HuH-7.5 (cell line): ENCODE measurements at regions not wholly inside any gene's neighbourhood (a gene's known extent, or its start where the extent isn't known, plus 50 kb on each side); places are given as distances from the start of the nearest gene placed in this dataset.
"Not testable (repeated sequence)": the region's sequence is repeated elsewhere in the genome, so short reads cannot be mapped to it uniquely, and the experiment has no call there.

Experiments used
- DNase-seq: peaks from one replicate; pipeline ENCODE4 v3.0.0; 2011; ENCODE audit warnings: low spot score

DNA sequence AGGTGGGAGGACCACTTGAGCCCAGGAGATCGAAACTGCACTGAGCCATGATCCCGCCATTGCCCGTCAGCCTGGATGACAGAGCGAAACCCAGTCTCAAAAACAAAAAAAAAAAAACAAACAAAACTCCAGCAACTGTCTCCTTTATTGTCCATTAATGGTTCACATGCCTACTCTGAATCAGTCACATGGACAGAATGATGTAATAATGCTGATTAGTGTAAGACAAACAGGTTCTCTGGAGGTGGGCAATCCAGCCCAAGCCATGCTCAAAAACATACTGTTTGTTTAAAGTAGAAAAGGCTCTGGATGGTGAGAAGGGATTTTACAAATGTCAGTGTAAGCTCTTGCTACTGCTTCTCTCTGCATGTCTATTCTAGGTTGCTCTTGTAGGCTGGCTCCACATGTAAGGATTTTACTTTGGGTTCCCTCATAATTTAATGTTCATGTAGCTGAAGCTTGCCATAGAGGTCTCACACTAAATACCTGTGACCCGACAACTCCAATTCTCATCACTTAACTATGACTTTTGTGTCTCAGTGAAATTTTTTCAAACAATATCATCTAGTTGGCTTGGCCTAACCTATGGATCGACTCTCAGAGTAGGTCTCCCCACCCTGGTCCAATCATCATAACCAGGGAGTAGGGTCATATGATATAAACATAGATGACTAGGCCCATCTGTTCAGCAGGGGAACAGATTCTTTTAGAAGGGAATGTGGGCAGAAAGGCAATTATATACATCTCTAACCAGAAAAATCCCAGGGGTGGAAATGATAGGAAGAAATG is 83.9 kb upstream of the SLC39A10 start:
- DNase-seq = no peak

DNA sequence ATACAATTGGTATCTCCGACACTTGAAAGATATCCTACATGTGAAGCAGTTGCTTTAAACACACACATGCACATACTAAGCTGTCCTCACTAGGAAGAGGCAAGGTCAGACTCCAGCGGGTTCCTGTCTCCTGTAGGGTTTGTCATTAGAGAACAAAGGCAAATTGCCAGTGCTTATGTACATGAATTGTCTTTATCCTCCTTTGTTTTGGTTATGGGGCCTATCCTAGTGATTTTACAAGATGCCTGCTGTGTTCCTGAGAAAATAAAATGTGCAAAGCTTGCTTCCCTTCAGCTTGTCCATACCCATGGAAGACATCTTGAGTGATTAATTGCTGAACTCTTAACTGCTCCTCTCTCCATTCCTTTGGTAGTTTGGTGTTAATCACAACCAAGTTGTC is 86.7 kb upstream of the SLC39A10 start:
- DNase-seq = no peak

DNA sequence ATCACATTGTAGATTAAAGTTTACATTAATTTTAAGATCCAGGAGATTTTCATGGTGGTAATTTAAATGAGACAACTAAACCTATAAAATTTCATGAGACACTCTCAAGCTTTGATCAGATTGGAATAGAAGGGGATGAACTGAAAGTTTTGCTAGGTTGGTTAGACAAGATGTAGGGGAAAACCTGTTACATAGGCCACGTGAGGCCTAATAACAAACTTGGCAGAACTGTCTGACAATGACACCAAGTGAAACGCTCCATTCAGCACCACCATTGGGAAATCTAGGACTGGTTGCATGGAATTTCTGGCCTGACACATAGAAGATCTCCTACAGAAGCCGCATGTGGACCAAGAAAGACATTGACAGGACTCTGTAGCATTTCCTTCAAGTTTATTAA is 87.8 kb upstream of the SLC39A10 start:
- DNase-seq = no peak

GRCh38 chr2:195564625-195565135 is 92.3 kb upstream of the SLC39A10 start:
- not testable (repeated sequence) for DNase-seq

- DNase-seq = no peak
These were observed 93.0 kb upstream of the SLC39A10 start for GRCh38 chr2:195563857-195564512.

GRCh38 chr2:195562570-195563566 is 94.2 kb upstream of the SLC39A10 start:
- DNase-seq = no peak

GRCh38 chr2:195561116-195561921 is 95.7 kb upstream of the SLC39A10 start:
- DNase-seq = no peak

- DNase-seq = no peak
These were observed 96.7 kb upstream of the SLC39A10 start for GRCh38 chr2:195560209-195560895.

- DNase-seq = no peak
These were observed 97.6 kb upstream of the SLC39A10 start for GRCh38 chr2:195559431-195559914.

DNA sequence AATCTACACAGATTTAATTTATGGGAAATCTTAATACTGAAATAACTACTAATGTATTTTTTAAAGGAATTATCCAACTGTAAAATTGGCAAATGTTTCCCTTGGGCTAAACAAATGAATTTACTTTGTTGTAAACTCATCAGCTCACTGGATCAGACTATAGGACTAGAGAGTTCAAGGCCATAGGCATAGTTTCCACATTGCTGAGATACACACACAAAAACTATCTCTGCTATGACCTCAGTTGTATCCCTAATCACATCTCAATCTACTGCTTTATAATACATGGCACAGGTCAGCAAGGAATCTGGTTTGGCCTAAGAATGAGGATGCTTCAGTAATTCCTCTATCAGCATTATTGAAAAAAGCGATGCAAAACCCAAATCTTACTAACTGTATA is 101.1 kb upstream of the SLC39A10 start:
- no peak for DNase-seq

- DNase-seq = no peak
These were observed 104.4 kb upstream of the SLC39A10 start for GRCh38 chr2:195552581-195552980.

DNA sequence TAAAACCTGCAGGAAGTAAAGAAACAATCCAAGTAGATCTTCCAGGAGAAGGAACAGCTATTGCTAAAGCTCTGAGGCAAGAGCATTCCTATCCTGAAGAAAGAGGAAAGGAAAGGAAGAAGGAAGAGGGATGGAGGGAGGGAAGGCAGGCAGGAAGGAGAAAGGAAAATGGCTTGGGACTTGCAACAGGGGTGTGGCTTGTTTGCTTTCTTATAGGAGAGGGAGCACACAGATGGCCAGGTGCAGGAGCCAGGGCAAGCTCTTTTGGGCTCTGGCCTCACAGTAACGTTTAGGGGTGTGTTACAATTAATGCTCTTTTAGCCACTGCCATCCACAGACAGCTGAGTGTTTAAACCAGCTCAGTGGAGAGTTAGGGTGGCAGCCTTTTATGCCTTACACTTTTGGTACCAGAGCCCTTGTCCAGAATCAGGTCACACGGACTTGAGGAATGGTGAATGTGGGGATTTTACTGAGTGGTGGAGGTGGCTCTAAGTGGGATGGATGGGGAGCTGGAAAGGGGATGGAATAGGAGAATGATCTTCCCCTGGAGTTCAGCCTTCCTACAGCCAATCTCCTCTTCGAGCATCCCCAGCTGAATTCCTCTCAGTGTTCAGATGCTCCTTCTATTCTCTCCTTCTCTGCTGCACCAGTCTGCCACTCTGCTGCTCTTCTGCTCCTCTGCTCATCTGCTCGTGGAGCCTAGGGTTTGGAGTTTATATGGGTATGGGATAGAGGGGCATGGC is 108.7 kb upstream of the SLC39A10 start:
- no peak for DNase-seq

DNA sequence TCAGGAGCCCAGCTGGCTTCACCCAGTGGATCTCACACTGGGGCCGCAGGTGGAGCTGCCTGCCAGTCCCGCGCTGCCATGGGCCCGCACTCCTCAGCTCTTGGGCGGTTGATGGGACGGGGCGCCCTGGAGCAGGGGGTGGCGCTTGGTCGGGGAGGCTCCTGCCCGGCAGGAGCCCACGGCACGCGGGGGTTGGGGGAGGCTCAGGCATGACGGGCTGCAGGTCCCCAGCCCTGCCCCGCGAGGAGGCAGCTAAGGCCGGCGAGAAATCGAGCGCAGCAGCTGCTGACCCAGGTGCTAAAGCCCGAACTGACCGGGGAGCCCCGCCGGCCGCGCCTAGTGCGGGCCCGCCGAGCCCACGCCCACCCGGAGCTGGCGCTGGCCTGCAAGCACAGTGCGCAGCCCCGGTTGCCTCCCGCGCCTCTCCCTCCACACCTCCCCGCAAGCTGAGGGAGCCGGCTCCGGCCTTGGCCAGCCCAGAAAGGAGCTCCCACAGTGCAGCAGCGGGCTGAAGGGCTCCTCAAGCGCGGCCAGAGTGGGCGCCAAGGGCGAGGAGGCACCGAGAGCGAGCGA is 109.7 kb upstream of the SLC39A10 start:
- DNase-seq = not testable (repeated sequence)

- no peak for DNase-seq
These were observed 111.2 kb upstream of the SLC39A10 start for GRCh38 chr2:195545811-195546210.

DNA sequence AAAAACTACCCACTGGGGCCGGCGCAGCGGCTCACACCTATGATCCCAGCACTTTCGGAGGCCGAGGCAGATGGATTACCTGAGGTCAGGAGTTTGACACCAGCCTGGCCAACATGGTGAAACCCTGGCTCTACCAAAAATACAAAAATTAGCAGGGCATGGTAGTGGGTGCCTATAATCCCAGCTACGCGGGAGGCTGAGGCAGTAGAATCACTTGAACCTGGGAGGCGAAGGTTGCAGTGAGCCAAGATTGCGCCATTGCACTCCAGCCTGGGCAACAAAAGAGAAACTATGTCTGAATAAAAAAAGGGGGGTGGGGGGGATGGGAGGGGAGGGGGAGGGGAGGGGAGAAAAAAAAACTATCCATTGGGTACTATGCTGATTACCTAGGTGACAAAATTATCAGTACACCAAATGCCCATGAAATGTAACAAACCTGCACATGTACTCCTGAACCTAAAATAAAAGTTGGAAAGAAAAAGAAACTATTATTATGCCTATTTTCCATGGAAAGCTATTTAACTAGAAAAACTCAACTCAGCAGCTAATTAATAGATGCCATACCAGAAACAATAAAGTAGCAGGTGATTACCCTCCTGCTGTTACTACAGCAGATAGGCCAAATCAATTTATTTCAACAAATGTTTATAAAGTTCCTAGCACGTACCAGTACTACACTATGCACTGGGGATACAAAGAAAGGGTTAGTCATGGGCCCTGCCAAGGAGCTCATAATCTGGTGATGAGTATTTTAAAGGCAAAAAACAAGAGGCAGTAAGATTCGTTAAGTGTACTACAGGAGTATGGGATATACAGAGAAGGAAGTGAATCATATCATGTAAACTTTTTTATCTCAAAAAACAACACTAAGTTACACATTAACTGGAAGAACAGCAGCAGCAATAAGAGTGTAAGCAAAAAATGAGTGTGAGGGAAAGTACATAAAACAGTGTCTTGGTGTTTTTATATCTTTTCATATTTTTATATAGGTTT is 112.8 kb upstream of the SLC39A10 start:
- DNase-seq = peak; percentile 42

DNA sequence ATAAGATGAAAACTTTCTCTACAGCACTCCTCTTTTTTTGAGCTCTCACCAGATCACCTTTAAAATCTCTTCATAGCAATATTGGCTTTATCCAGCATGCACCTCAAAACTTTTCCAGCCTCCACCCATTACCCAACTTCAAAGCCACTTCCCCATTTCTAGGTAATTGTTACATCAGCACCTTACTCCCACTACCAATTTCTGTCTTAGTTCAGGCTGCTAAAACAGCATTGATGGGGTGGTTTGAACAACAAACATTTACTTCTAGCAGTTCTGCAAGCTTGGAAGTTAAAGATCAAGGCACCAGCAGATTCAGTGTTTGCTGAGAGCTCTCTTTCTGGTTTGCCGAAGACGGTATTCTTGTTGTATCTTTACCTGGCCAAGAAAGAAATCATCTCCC is 114.0 kb upstream of the SLC39A10 start:
- no peak for DNase-seq

DNA sequence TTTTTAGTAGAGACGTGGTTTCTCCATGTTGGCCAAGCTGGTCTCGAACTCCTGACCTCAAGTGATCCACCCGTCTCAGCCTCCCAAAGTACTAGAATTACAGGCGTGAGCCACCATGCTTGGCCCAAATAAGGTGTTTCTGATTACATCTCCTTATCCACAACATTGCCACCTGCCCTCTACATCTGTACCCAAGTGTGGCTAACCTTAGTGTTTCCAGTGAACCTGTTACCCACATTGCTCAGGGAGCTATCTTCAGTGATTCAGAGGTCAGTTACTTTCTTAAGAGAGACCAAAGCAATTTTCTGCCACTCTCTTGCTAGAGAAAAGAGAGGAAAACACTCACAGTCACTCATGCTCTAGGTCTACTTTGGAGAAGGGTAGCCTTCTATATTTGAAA is 115.0 kb upstream of the SLC39A10 start:
- DNase-seq = no peak

DNA sequence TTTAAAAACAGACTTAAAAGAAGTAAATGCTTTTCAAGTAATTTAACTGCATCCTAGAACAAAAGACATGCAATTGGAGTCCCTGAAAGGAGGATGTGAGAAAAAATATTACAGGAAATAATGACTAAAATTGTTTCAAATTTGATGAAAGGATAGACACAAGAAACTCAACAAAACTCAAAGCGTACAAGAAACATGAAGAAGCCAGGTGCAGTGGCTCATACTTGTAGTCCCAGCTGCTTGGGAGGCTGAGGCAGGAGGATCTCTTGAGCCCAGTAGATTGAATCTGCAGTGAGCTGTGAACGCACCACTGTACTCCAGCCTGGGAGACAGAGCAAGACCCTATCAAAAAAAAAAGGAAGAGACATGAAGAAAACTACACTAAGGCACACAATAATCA is 118.1 kb upstream of the SLC39A10 start:
- no peak for DNase-seq
